CD14-positive monocyte (primary cell): ENCODE measurements at regions not wholly inside any gene's neighbourhood (a gene's known extent, or its start where the extent isn't known, plus 50 kb on each side); places are given as distances from the start of the nearest gene placed in this dataset.

Experiments
- DNase-seq, 3 donors: peaks; one replicate each; pipeline ENCODE4 v3.0.0-alpha.2; 2011 to 2022
- H2AFZ ChIP-seq: 2 replicates; pipeline ENCODE4 v1.6.0; 2012; ENCODE audit warnings: mild to moderate bottlenecking, low read depth, low read length, inconsistent platforms; ENCODE audit not compliant: insufficient read depth, poor library complexity, severe bottlenecking
- H3K27ac ChIP-seq, 2 donors: 1 replicate in 1 of 2; 2 replicates in 1 of 2; pipeline ENCODE4 v1.5.1; 2012 to 2013; ENCODE audit warnings: low read length in 2 of 2, control low read depth in 1 of 2, inconsistent platforms in 1 of 2, low read depth in 1 of 2, mild to moderate bottlenecking in 1 of 2
- H3K27me3 ChIP-seq, 2 donors: one replicate each; pipeline versions ENCODE4 v1.6.0 to v1.6.1; 2011 to 2013; ENCODE audit warnings: low read length in 2 of 2; ENCODE audit not compliant: control insufficient read depth in 2 of 2, insufficient read depth in 2 of 2
- H3K36me3 ChIP-seq, 2 donors: replicated peaks in 1 of 2; 1 replicate in 1 of 2; 2 replicates in 1 of 2; pipeline versions ENCODE4 v1.5.1 to v1.6.1; 2012 to 2013; ENCODE audit warnings: low read length in 2 of 2, control low read depth in 1 of 2, inconsistent platforms in 1 of 2, mild to moderate bottlenecking in 1 of 2; ENCODE audit not compliant: insufficient read depth in 2 of 2, control insufficient read depth in 1 of 2
- H3K4me1 ChIP-seq, 2 donors: 1 replicate in 1 of 2; 2 replicates in 1 of 2; pipeline versions ENCODE4 v1.5.1 to v1.6.1; 2012 to 2013; ENCODE audit warnings: low read length in 2 of 2, control low read depth in 1 of 2, inconsistent platforms in 1 of 2, mild to moderate bottlenecking in 1 of 2, moderate library complexity in 1 of 2; ENCODE audit not compliant: insufficient read depth in 2 of 2, control insufficient read depth in 1 of 2
- H3K4me2 ChIP-seq: replicated peaks from 2 replicates; pipeline ENCODE3; 2012; ENCODE audit warnings: low read length, moderate library complexity, mild to moderate bottlenecking; ENCODE audit not compliant: poor library complexity, severe bottlenecking; ENCODE audit errors: extremely low read depth
- H3K4me3 ChIP-seq, 3 experiments: fragments of 200-600 bp in 1 of 3; sonication (generic) in 1 of 3; replicated peaks in 1 of 3; 1 replicate in 2 of 3; 2 replicates in 1 of 3; pipeline ENCODE4 v1.5.1; 2011 to 2013; ENCODE audit warnings: low read length in 3 of 3, mild to moderate bottlenecking in 3 of 3, control low read depth in 2 of 3, low read depth in 2 of 3, inconsistent platforms in 1 of 3, moderate library complexity in 1 of 3
- H3K79me2 ChIP-seq: 2 replicates; pipeline ENCODE4 v1.6.0; 2012; ENCODE audit warnings: mild to moderate bottlenecking, control low read depth, inconsistent platforms, low read length, moderate library complexity; ENCODE audit not compliant: insufficient read depth
- H3K9ac ChIP-seq: 2 replicates; pipeline ENCODE4 v1.6.0; 2017; ENCODE audit warnings: low read length, mild to moderate bottlenecking; ENCODE audit not compliant: insufficient read depth, poor library complexity, severe bottlenecking
- H3K9me3 ChIP-seq, 2 donors: replicated peaks in 1 of 2; 1 replicate in 1 of 2; 2 replicates in 1 of 2; pipeline versions ENCODE4 v1.5.1 to v1.6.1; 2012 to 2013; ENCODE audit warnings: low read length in 2 of 2, control low read depth in 1 of 2; ENCODE audit not compliant: control insufficient read depth in 1 of 2, insufficient read depth in 1 of 2
- H4K20me1 ChIP-seq: 2 replicates; pipeline ENCODE4 v1.6.0; 2012; ENCODE audit warnings: mild to moderate bottlenecking, low read length, control low read depth, moderate library complexity; ENCODE audit not compliant: insufficient read depth
- H3K27ac Mint-ChIP-seq, 7 donors: one replicate each; pipeline ENCODE4 v1.8.0; 2020; ENCODE audit warnings: mild to moderate bottlenecking in 7 of 7, mixed read lengths in 7 of 7, moderate library complexity in 6 of 7, inconsistent platforms in 2 of 7
- H3K27me3 Mint-ChIP-seq, 3 donors: one replicate each; pipeline ENCODE4 v1.8.0; 2021 to 2022; ENCODE audit warnings: low read depth in 3 of 3, mild to moderate bottlenecking in 3 of 3, mixed read lengths in 3 of 3, moderate library complexity in 3 of 3, inconsistent platforms in 1 of 3
- H3K36me3 Mint-ChIP-seq, 2 donors: one replicate each; pipeline ENCODE4 v1.8.0; 2020; ENCODE audit warnings: mixed read lengths in 2 of 2, inconsistent platforms in 1 of 2, mild to moderate bottlenecking in 1 of 2
- H3K4me1 Mint-ChIP-seq: one replicate; pipeline ENCODE4 v1.8.0; 2020; ENCODE audit warnings: mild to moderate bottlenecking, mixed read lengths
- H3K4me3 Mint-ChIP-seq, 2 donors: one replicate each; pipeline ENCODE4 v1.8.0; 2020; ENCODE audit warnings: mild to moderate bottlenecking in 2 of 2, mixed read lengths in 2 of 2, moderate library complexity in 1 of 2
- H3K9me3 Mint-ChIP-seq, 7 donors: one replicate each; pipeline ENCODE4 v1.8.0; 2020 to 2022; ENCODE audit warnings: mixed read lengths in 7 of 7, mild to moderate bottlenecking in 6 of 7, moderate library complexity in 6 of 7, inconsistent platforms in 2 of 7
- whole genome bisulfite sequencing: methylation state at CpG from one replicate; pipeline ENCODE4 v1.1.5; 2013; ENCODE audit warnings: missing lambda C conversion rate; ENCODE audit not compliant: insufficient coverage; 5-methylcytosine and 5-hydroxymethylcytosine counted together
- intact Hi-C, 2 donors: fragments of 100-400 bp; cut with micrococcal nuclease; formaldehyde crosslinking; loops; one replicate each; pipeline versions ENCODE4 v1.15.0 to v1.15.1; 2023
- TF ChIP-seq, protein P1 (sequence below): fragments of 200-600 bp; IDR thresholded peaks from one replicate; pipeline ENCODE4 v1.8.0; 2022; ENCODE audit warnings: antibody characterized with exemption, mild to moderate bottlenecking

DNA sequence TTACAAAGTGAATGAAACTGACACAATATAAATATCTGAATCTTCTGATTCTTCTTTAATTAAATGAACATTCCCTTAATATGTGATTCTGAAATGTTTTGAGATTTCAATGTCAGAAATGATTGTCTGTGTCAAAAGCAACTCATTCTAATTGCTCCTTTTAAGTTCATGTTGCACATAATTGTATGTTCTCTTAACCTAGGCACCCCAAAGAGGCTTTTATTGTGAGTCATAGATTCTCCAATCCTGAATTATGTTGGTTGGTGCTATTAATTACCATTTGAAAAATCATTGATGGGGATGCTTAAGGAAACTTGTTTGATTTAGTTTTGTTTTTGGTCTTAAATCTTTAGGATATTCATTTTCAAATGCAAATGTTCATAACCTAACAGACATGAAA is 829.7 kb upstream of the CITED2 start:
- H3K4me1 Mint-ChIP-seq: no peaks in the 10 kb centered on the region
- intact Hi-C loops: no loop called here
- Histone ChIP-seq H3K27me3 (no peaks in the 10 kb centered on the region), H2AFZ (no peak overlapping the region), H3K27ac (no peak overlapping the region), H4K20me1 (no peaks in the 10 kb centered on the region), H3K36me3 (no peaks in the 10 kb centered on the region), H3K79me2 (no peaks in the 10 kb centered on the region), H3K4me3 (no peak overlapping the region), H3K9me3 (peaks cover 0 to 8% of the 10 kb centered on the region in 2 donors), H3K4me1 (no peaks in the 10 kb centered on the region), H3K9ac (no peak overlapping the region), H3K4me2 (no peak overlapping the region)
- TF ChIP-seq, protein P1, sequence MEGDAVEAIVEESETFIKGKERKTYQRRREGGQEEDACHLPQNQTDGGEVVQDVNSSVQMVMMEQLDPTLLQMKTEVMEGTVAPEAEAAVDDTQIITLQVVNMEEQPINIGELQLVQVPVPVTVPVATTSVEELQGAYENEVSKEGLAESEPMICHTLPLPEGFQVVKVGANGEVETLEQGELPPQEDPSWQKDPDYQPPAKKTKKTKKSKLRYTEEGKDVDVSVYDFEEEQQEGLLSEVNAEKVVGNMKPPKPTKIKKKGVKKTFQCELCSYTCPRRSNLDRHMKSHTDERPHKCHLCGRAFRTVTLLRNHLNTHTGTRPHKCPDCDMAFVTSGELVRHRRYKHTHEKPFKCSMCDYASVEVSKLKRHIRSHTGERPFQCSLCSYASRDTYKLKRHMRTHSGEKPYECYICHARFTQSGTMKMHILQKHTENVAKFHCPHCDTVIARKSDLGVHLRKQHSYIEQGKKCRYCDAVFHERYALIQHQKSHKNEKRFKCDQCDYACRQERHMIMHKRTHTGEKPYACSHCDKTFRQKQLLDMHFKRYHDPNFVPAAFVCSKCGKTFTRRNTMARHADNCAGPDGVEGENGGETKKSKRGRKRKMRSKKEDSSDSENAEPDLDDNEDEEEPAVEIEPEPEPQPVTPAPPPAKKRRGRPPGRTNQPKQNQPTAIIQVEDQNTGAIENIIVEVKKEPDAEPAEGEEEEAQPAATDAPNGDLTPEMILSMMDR: no peak
- H3K36me3 Mint-ChIP-seq: no peaks in the 10 kb centered on the region
- peaks cover 0 to 4% (median 2%) of the 10 kb centered on the region in 7 donors for H3K9me3 Mint-ChIP-seq
- no peak for DNase-seq
- H3K27me3 Mint-ChIP-seq: no peaks in the 10 kb centered on the region
- H3K4me3 Mint-ChIP-seq: no peak overlapping the region
- H3K27ac Mint-ChIP-seq: no peak overlapping the region

DNA sequence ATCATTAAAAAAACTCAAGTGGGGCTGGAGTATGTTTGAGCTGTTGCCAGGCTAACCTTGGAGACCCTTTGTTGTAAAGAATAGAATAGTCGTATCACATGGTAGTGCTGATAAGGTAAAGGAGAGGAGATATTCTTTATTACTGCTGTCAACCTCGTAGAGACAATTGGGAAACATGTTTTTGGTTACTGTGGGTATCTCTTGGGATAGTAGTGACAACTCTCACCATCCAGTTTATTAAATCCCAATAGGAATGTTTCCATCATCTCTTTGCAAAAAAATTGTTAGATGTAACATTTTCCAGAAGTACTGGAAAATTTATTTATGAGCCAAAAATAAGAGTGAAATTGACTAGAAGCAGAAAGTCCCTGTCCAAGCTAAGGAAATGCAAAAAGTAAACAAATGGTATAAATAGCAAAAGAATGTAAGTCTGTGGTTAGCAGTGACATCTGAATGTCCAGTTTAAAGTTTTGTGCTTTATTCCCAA is 829.3 kb upstream of the CITED2 start:
- no peaks in the 10 kb centered on the region for H3K36me3 Mint-ChIP-seq
- Histone ChIP-seq H3K27me3 (no peaks in the 10 kb centered on the region), H3K4me2 (no peak overlapping the region), H4K20me1 (no peaks in the 10 kb centered on the region), H3K36me3 (no peaks in the 10 kb centered on the region), H3K79me2 (no peaks in the 10 kb centered on the region), H3K4me3 (no peak overlapping the region), H3K27ac (no peak overlapping the region), H2AFZ (no peak overlapping the region), H3K9me3 (peaks cover 0 to 8% of the 10 kb centered on the region in 2 donors), H3K9ac (no peak overlapping the region), H3K4me1 (no peaks in the 10 kb centered on the region)
- no peaks in the 10 kb centered on the region for H3K27me3 Mint-ChIP-seq
- no peak overlapping the region for H3K4me3 Mint-ChIP-seq
- no CpG with 5 or more reads among the region's 2 CpGs for WGBS
- H3K4me1 Mint-ChIP-seq: no peaks in the 10 kb centered on the region
- no peak overlapping the region for H3K27ac Mint-ChIP-seq
- intact Hi-C loops: no loop called here
- DNase-seq: no peak
- H3K9me3 Mint-ChIP-seq: peaks cover 0 to 4% (median 2%) of the 10 kb centered on the region in 7 donors
- TF ChIP-seq, protein P1: no peak
